RPMI8226 (cell line): ENCODE measurements at regions not wholly inside any gene's neighbourhood (a gene's known extent, or its start where the extent isn't known, plus 50 kb on each side); places are given as distances from the start of the nearest gene placed in this dataset.
"Not testable (repeated sequence)": the region's sequence is repeated elsewhere in the genome, so short reads cannot be mapped to it uniquely, and the experiment has no call there.

Experiments
- DNase-seq: peaks from one replicate; pipeline ENCODE4 v3.0.0-alpha.2; 2015

DNA sequence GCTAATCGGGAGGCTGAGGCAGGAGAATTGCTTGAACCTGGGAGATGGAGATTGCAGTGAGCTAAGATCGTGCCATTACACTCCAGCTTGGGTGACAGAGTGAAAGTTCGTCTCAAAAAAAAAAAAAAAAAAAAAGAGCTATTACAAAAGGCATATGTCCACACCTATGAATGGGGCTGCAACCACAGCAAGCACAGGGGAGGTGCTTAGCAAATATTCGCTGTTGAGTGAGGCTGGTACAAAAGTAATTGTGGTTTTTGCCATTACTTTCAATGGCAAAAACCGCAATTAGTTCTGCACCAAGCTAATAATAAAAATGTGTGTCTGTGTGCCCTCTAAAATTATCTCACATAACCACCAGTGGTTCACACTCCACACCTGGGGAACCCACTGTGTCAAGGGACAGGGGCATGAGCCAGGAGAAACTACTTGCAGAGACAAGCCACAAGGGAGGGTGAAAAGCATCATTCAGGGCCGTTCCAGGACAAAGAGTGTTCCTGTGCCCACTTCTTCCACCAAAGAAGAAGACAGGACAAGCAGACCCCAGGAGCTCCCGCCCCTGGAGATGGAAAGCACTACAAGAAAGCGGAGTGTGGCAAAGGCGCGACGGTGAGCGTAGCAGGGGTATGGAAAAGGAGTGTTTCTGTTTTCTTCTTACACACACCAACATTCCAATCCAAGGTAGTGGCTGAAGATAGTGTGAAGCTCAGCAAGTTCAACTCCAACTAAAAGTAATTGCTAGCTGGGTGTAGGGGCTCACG lies 84.4 kb upstream of the CNEP1R1 start:
- DNase-seq: peak; percentile 29

DNA sequence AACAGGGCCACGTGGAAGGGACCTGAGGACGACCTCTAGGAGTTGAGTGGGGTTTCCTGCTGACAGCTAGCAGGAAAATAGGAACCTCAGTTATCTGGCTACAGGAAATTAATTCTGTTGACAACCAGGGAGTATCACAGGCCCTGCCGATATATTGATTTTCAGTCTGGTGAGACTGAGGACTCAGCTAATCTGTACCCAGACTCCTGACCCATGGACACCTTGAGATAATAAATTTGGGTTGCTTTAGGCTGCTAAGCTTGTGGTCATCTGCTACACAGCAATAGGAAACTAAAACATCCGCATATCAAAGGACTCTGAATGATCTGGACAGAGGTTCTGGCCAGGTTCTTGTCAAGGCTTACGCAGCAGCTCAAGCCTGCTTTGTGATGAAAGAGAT lies 80.8 kb upstream of the CNEP1R1 start:
- no peak for DNase-seq

DNA sequence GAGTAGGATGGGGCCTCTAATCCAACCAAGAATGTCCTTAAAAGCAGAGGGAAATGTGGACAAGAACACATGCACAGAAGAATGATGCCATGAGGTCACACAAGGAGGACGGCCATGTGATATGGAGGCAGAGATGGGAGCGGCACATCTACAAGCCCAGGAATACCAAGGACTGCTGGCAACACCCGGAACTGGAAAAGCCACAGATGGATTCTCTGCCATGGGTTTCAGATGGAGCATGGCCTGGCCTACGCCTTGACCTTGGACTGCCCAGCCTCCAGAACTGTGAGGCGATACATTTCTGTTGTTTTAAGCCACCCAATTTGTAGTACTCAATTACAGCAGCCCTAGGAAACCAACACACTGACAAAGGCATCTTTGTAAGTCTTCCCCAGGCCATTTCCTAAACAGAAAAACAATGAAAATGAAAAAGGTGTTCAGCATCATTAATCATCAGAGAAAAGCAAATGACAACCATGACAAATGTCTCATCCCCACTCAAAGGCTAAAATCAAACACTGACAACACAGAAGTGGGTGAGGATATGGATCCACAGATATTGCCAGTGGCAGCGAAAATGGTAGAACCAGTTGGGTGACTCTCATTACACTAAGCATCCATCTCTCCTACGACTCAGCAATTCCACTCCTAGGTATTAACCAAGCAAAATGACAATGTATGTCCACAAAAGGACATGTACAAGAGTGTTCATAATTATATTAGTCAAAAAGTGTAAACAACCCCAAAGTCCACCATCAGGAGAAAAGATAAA lies 76.9 kb upstream of the CNEP1R1 start:
- DNase-seq: no peak

DNA sequence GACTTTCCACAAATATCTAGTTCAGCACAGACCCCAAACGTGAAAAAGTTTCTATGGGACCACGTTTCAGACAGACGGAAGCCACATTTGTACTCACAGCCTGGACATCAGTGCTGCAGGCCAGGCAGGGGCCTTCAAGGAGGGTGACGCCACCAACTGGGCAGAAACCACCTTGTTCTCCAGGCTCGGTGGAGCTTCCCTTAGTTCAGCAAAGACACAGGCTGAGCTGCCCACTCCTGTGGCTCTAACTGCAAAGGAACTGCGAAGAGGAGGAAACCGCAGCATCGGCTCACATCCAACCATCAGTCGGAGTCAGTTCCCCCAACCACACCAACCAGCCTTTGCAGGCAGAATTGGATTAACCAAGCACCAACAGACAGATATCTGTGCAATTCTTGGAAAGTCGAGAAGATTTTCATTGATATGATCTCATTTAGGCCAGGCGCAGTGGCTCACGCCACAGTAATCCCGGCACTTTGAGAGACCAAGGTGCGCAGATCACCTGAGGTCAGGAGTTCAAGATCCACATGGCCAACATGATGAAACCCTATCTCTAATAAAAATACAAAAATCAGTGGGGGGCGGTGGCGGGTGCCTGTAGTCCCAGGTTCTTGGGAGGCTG lies 73.3 kb upstream of the CNEP1R1 start:
- no peak for DNase-seq

DNA sequence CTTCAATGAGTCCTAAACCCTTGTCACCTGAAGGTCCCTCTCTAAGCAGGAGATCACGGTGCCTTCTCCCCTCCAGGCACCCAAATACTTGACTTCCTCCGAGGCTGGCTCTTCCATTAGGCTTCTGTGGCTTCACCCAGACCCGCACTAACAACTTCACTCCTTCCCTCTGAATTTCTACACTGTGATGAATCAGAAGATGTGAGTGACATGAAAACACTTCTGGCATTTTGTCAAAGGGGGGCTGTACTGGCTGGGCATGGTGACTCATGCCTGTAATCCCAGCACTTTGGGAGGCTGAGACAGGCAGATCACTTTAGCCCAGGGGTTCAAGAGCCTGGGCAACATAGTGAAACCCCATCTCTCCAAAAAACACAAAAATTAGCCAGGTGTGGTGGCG lies 72.6 kb upstream of the CNEP1R1 start:
- no peak for DNase-seq

DNA sequence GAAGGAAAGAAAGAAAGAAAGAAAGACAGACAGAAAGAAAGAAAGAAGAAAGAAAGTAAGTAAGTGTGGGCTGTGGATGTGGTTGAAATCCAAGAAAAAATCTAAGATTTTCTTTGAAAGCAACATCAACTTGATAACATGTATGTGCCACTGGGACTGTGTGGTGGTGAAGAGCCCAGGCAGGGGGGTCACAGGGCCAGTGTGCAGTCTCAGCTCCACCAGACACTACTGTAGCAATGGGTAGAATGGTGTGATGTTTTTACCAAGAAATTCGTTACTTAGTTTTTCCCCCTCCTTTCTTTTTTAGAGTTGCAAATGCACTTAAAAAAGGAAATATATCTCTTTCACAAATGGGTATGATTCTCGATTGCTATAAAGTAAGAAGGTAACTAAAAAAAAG lies 71.9 kb upstream of the CNEP1R1 start:
- DNase-seq: no peak

DNA sequence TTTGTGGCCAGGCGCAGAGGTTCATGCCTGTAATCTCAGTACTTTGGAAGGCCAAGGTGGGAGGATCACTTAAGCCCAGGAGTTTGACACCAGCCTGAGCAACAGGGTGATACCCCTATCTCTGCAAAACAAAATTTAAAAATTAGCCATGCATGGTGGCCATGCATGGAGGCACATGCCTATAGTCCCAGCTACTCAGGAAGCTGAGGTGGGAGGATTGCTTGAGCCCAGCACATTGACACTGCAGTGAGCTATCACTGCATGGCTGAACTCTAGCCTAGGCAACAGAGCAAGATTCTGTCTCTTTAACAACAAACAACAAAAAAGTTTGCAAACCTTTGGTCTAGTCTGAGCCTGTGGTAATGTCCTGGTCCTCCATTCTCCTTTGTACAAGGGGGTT lies 69.2 kb upstream of the CNEP1R1 start:
- no peak for DNase-seq

DNA sequence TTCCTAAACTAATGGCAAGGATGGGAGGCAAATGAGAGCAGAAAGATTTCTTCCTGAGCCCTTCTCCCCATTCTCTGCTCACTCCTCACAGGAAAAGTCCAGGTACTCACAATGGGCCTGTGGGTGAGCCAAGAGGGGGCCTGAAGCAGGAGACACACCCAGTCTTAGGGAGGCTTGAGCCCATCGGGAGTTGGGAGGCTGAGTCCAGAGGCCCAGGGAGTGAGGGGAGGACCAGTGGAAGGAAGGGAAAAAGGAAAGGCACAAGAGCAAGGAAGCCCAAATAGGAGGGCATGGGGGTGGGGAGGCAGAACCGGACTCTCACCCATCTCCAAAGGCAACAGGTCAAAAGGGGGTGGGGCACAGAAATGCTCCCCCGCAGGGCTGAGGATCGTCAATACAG lies 68.1 kb upstream of the CNEP1R1 start:
- no peak for DNase-seq

DNA sequence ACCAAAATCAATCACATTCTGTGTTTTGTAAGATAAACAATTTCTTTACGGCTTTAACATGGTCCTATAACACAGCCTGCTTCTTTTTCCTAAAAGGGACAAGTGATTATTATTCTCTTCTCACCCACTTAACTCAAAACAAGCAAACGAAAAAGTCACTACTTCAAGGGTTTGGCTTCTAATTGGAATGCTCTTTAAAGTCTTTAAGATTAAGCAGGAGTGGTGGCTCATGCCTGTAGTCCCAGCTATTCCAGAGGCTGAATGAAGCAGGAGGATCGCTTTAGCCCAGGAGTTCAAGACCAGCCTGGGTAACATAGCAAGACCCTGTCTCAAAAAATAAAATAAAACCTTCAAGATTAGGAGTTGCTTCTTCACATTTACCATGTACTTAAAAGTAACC lies 66.6 kb upstream of the CNEP1R1 start:
- DNase-seq: no peak

DNA sequence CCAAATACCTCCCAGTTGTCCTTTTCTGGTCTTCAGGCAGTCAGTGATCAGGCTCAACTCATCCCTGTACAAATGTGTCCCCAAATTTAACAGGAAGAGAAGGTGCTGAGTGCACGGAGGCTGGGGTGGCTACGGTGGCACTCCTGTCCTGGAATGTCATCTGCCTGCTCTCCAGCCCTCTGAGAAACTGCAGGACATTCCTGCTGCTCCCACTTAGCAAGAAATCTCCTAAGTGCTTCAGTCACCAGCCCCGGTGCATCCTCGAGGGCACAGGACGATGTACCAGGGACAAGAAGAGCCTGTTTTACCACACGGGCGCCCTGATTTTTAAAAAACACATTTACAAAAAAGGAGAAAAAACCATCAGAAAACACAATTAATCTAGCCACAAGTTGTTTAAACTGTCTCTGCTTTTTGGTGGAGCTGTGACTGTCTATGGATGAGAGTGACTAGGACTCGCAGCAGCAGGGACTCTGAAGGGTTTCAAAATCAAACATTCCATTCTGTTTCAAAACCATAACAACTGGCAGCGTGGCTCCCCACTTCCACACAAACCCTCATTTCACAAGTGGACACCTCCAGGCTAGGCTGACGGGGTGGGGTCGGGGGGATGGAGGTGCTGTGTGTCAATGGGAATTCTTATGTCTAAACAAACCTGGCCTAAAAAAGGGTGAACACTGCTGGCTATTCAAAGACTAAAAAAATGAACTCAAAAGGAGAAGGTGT lies 65.3 kb upstream of the CNEP1R1 start:
- DNase-seq: no peak

DNA sequence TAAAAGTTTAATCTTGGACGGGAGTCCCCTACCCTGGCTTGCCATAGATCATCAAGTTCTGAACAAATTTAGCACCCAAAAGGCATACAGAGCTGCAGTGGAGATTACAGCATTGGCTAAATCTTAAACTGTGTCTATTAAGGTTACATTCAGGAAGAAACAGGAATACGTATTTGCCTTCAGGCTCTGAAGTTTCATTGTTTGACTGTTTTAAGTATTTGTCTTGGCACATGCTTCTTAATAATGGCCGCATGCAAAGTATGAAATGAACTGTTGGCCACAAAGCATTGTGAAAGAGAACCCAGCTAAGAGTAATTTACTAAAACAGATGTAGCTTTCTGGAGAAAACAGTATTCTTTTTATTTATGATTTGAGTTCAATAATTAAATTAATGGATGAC lies 63.9 kb upstream of the CNEP1R1 start:
- no peak for DNase-seq

DNA sequence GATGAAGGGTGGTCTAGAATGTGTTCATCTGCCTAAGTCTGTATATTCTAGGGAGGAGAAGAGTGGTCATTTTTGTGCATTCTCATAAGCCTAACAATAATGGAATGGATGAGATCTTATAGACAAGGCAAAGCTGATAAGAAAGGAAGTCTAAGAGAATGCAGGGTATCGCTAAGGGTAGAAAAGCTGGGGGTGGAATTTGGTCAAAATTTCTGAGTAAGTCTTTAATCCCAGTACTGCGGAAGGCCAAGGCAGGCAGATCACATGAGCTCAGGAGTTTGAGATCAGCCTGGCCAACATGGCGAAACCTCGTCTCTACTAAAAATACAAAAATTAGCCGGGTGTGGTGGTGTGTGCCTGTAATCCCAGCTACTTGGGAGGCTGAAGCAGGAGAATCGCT lies 62.5 kb upstream of the CNEP1R1 start:
- DNase-seq: not testable (repeated sequence)

DNA sequence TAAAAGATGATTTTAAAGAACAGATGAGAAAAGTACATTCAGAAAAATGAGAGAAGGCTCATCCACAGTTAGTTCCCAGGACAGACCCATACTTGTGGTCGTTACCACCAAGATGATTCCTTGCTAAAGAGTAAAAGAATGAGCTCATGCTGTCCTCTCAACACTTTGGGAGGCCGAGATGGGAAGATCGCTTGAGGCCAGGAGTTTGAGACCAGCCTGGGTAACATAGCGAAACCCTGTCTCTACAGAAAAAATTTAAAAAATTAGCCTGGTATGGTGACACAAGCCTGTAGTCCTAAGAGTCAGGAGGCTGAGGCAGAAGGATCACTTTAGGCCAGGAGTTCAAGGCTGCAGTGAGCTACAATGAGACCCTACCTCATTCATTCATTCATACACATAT lies 60.7 kb upstream of the CNEP1R1 start:
- no peak for DNase-seq

DNA sequence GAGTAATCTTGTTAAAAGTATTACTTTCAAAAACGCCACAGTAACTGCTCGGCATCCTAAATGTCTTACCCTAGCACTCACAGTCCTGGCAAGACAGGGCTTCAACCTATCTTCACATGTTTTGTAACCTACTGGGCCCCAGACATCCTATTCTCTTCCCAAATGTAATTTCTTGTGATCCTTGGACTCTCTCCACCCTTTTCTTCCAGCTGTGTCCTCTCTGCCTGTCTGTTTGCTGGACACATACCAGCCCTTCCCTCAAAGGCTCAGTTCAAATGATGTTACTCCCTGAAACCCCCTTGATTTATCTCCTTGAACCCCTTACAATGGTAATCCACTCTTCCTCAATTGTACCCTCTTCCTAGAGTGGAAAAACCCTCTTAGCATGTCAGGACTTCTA lies 60.1 kb upstream of the CNEP1R1 start:
- no peak for DNase-seq

DNA sequence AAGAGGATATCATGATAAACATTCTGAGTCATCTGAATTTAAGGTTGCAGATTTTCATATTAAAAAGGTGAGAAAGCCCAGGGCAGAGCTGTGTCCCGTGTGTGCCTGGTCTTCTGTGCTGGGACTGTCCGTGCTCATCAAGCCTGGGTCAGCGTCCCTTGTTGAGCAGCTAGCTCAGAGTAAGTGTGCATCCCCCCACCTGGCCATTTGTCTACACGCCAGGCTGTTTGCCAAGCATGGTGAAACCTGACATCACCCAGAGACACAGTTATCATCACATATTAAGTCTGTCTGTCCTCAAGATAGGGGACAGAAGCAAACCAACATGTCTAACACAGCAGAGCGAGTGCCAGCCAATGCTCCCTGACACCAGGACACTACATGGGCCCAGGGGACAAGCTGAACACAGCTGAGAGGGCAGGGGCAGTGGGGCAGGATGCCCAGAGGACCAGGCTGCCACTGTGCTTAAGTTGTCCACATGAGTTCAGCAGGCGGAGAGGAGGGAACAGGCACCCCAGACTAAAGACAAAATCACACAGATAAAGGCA lies 57.9 kb upstream of the CNEP1R1 start:
- DNase-seq: no peak

DNA sequence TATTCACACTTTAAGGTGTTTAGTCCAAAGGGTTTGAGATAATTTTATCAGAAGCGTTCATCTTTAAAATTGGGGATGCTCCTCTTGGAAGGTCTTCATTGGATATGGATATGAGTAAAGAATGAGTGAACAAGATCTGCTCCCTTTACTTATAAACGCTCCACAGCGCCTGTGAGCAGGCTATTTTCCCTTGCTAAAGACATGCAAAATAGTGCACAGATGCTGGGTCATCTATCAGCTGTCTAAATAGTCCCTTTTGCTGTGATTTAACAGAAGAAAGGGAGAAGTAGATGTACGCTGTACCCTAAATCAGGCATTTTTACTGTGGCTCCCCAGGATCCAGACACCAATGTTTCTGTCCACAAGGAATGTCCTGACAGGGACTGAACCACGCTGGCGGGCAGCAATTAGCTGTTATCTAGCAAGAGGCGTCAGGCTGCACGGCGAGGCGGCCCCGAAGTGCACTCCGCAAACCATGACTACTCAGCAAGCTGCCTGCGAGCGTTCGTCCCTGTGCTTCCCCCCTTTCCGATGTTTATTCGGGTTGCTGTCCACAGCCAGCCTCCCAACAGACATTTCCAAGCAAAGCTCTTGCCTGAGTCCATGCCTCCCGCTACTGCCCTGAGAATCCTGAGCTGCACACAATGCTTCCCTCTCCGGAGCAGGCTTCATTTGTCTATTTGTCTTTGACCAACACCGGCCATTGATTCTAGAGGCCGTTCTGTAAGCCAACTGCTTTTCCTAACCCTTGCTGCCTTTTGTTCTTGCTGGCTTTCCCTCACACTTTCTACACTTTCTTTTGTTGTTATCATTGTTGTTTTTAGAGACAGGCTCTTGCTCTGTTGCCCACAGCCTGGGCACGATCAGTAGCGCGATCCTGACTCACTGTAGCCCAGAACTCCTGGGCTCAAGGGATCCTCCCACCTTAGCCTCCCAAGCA lies 55.7 kb upstream of the CNEP1R1 start:
- no peak for DNase-seq

DNA sequence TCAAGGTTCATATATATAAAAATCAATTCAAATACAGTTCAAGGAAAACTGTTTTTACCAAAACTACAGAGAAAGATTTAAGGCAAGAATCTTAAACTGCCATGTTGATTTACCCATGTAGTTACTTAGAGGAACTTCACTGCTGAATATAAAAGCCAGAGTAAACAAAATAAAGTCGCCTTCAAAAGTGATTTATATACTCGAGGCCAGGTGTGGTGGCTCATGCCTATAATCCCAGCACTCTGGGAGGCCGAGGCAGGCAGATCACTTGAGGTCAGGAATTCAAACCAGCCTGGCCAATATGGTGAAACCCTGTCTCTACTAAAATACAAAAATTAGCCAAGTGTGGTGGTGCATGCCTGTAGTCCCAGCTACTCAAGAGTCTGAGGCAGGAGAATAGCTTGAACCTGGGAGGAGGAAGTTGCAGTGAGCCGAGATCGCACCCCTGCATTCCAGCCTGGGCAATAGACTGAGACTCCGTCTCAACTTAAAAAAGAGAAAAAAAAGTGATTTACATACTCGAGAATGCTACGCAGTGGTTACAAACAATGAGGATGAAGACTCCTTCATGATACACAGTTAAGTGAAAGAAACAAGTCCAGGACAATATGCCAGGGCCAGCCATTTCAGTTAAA lies 54.1 kb upstream of the CNEP1R1 start:
- DNase-seq: no peak

DNA sequence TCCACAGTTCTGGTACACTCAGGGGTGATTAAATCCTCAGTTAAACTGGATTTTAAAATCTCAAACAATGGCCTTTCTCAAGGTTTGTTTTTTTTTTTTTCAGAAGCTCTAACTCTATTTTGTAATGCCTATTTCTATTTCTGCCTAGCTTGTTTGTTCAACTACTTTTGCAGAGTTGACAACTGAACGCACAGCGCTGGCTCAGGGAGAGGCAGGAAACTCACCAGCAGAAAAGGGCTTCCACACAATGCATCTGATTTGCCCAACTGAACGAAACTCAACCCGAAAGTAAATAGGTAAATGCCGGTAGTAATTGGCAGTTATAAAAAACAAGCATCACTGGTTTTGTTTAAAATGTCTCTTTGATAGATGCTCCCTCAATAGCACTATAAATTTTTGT lies 52.7 kb upstream of the CNEP1R1 start:
- peak; percentile 42 for DNase-seq

DNA sequence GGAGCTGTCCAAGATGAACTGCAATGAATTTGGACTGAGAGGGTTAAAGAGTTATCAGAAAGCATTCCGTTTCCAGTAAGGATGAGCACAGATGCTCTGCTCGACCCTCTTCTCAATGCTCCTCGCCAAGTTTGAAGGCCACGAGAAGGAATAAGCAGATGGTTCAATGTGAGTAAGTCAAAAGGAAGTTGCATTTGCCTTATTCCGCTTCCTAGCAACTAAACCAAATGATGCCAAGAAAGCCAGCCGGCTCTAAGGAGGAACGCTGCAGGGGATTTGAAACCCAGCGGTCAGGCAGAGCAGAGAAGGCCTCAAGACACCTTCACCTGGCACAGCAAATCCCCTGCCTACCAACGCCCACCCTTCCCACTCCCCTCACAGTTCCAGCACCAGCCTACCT lies 52.1 kb upstream of the CNEP1R1 start:
- DNase-seq: no peak
